OCI-LY1 (cell line): ENCODE measurements at regions not wholly inside any gene's neighbourhood (a gene's known extent, or its start where the extent isn't known, plus 50 kb on each side); places are given as distances from the start of the nearest gene placed in this dataset.

ENCODE experiments used
- H2AFZ ChIP-seq: fragments of 200-600 bp; sonication (generic), shearing (Covaris generic); 2 replicates; pipeline ENCODE4 v1.6.0; 2014; ENCODE audit warnings: antibody characterized with exemption, mild to moderate bottlenecking, low read length
- H3F3A ChIP-seq: fragments of 200-600 bp; sonication (generic), shearing (Covaris generic); 2 replicates; pipeline ENCODE4 v1.6.0; 2014; ENCODE audit warnings: mild to moderate bottlenecking, antibody characterized with exemption, low read length, moderate library complexity; ENCODE audit not compliant: insufficient read depth
- H3K27ac ChIP-seq: fragments of 200-600 bp; sonication (generic); 2 replicates; pipeline ENCODE4 v1.5.1; 2014; ENCODE audit warnings: low read length, mixed run types, mild to moderate bottlenecking, low read depth; ENCODE audit not compliant: poor library complexity, severe bottlenecking
- H3K27me3 ChIP-seq: fragments of 200-600 bp; sonication (generic); 2 replicates; pipeline ENCODE4 v1.6.0; 2014; ENCODE audit warnings: antibody characterized with exemption, mild to moderate bottlenecking, low read length, moderate library complexity; ENCODE audit not compliant: insufficient read depth
- H3K36me3 ChIP-seq: fragments of 200-600 bp; sonication (generic); 2 replicates; pipeline ENCODE4 v1.6.1; 2014; ENCODE audit warnings: mild to moderate bottlenecking, antibody characterized with exemption, low read length, moderate library complexity, mixed read lengths; ENCODE audit not compliant: insufficient read depth
- H3K4me1 ChIP-seq: fragments of 200-600 bp; sonication (generic); 2 replicates; pipeline ENCODE4 v1.5.1; 2014; ENCODE audit warnings: mild to moderate bottlenecking, low read length, moderate library complexity; ENCODE audit not compliant: insufficient read depth, severe bottlenecking
- H3K4me2 ChIP-seq: fragments of 200-600 bp; sonication (generic), shearing (Covaris generic); 2 replicates; pipeline ENCODE4 v1.6.1; 2014; ENCODE audit warnings: low read length
- H3K4me3 ChIP-seq: fragments of 200-600 bp; sonication (generic); 2 replicates; pipeline ENCODE4 v1.5.1; 2014; ENCODE audit warnings: low read length, low read depth, mild to moderate bottlenecking, mixed read lengths; ENCODE audit not compliant: poor library complexity, severe bottlenecking
- H3K79me2 ChIP-seq: fragments of 200-600 bp; shearing (Covaris generic); 2 replicates; pipeline ENCODE4 v1.6.1; 2016; ENCODE audit warnings: mixed run types, low read length, mixed read lengths; ENCODE audit not compliant: insufficient read depth
- H3K9ac ChIP-seq: fragments of 200-600 bp; sonication (generic), shearing (Covaris generic); 2 replicates; pipeline ENCODE4 v1.6.1; 2014; ENCODE audit warnings: mild to moderate bottlenecking, low read length, mixed read lengths
- H3K9me2 ChIP-seq: fragments of 200-600 bp; sonication (generic), shearing (Covaris generic); 2 replicates; pipeline ENCODE4 v1.6.1; 2014; ENCODE audit warnings: low read depth, mild to moderate bottlenecking, low read length, mixed read lengths
- H3K9me3 ChIP-seq: fragments of 200-600 bp; shearing (Covaris generic); 2 replicates; pipeline ENCODE4 v1.6.1; 2014; ENCODE audit warnings: low read length, mixed read lengths
- H4K20me1 ChIP-seq: fragments of 200-600 bp; sonication (generic), shearing (Covaris generic); 2 replicates; pipeline ENCODE4 v1.6.0; 2016; ENCODE audit warnings: mild to moderate bottlenecking, low read length; ENCODE audit not compliant: insufficient read depth
- EZH2 ChIP-seq: fragments of 200-600 bp; sonication (generic), shearing (Covaris generic); IDR thresholded peaks from 2 replicates; pipeline ENCODE4 v1.8.0; 2017; ENCODE audit warnings: borderline replicate concordance, mixed run types, mild to moderate bottlenecking, antibody characterized with exemption, low read length, moderate library complexity, mixed read lengths
- TF ChIP-seq, protein P1 (sequence below): fragments of 200-600 bp; sonication (generic), shearing (Covaris generic); IDR thresholded peaks from 2 replicates; pipeline ENCODE4 v1.5.1; 2017; ENCODE audit warnings: mild to moderate bottlenecking, antibody characterized with exemption, low read length, moderate library complexity, mixed read lengths

DNA sequence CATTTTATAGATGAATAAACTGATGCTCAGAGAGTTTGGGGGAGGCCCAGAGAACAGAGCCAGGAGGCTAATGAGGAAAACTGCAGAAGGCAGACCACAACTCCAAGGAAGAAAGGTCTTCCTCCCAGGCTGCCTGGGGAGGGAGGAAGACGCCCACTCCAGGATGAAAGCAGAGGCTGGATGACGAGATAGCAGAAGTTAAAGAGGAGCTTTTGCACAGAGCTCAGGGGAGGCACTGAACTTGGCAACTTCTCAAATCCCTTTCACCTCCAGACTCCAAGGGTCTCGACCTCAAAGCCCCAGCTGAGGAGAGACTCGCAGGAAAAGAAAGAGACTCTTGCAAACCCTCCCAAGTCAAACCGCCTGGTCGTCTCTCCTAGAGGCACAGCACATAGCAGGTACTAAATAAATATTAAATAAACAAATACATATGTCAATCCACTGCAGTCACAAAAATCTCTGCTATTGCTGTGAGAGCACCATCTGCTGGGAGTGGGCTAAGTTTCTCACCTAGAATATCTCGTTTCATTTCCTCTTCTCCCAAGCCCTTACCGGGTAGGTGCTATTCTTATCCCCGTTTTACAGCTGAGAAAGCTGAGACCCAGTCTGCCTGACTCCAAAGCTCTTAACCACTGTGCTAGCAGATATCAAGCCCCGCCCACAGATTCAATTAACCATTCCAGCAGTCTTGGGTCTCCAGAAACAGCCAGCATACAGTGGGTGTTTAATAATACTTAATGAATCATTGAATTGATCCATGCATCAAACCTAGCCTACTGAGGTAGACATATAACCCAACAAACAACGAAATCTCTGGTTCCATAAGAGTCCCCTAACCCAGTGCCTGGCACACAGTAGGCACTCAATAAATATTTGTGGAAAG lies 97.8 kb upstream of the HAND1 start:
- no peak overlapping the region for H3K9ac ChIP-seq
- TF ChIP-seq EZH2: no peak
- TF ChIP-seq, protein P1, sequence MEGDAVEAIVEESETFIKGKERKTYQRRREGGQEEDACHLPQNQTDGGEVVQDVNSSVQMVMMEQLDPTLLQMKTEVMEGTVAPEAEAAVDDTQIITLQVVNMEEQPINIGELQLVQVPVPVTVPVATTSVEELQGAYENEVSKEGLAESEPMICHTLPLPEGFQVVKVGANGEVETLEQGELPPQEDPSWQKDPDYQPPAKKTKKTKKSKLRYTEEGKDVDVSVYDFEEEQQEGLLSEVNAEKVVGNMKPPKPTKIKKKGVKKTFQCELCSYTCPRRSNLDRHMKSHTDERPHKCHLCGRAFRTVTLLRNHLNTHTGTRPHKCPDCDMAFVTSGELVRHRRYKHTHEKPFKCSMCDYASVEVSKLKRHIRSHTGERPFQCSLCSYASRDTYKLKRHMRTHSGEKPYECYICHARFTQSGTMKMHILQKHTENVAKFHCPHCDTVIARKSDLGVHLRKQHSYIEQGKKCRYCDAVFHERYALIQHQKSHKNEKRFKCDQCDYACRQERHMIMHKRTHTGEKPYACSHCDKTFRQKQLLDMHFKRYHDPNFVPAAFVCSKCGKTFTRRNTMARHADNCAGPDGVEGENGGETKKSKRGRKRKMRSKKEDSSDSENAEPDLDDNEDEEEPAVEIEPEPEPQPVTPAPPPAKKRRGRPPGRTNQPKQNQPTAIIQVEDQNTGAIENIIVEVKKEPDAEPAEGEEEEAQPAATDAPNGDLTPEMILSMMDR: peak; percentile 30
- no peaks in the 10 kb centered on the region for H3K27me3 ChIP-seq
- H2AFZ ChIP-seq: no peak overlapping the region
- H3K79me2 ChIP-seq: no peaks in the 10 kb centered on the region
- no peak overlapping the region for H3K4me3 ChIP-seq
- no peak overlapping the region for H3K27ac ChIP-seq
- no peaks in the 10 kb centered on the region for H3K36me3 ChIP-seq
- H3K9me2 ChIP-seq: no peaks in the 10 kb centered on the region
- H3K4me1 ChIP-seq: no peaks in the 10 kb centered on the region
- no peaks in the 10 kb centered on the region for H4K20me1 ChIP-seq
- H3K4me2 ChIP-seq: no peak overlapping the region
- no peaks in the 10 kb centered on the region for H3F3A ChIP-seq
- H3K9me3 ChIP-seq: no peaks in the 10 kb centered on the region

DNA sequence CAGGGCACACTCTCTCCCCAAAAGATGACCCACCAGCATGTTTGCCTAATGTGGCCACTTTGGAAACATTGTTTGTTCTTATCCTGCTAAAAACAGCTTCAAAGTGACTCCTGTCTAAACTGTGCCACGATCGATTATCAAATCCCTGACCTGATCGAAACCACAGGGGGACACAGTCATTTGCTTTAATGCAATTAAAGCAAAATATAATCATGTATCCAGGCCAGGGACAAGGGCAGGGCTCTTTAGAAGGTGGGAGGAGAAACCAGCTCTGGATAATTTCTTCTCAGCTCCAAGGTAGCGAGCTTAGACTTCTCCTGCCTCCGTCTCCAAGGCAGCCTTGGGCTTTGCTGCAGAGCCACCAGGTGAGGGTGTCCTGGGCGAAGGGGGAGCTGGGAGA lies 95.0 kb upstream of the HAND1 start:
- no peak overlapping the region for H3K4me2 ChIP-seq
- H3K9me3 ChIP-seq: no peaks in the 10 kb centered on the region
- TF ChIP-seq, protein P1: no peak
- no peak for TF ChIP-seq EZH2
- no peak overlapping the region for H2AFZ ChIP-seq
- no peak overlapping the region for H3K4me3 ChIP-seq
- H3K4me1 ChIP-seq: no peaks in the 10 kb centered on the region
- no peaks in the 10 kb centered on the region for H4K20me1 ChIP-seq
- H3K27me3 ChIP-seq: no peaks in the 10 kb centered on the region
- H3K79me2 ChIP-seq: no peaks in the 10 kb centered on the region
- no peak overlapping the region for H3K9ac ChIP-seq
- H3F3A ChIP-seq: no peaks in the 10 kb centered on the region
- H3K36me3 ChIP-seq: no peaks in the 10 kb centered on the region
- H3K27ac ChIP-seq: no peak overlapping the region
- no peaks in the 10 kb centered on the region for H3K9me2 ChIP-seq

DNA sequence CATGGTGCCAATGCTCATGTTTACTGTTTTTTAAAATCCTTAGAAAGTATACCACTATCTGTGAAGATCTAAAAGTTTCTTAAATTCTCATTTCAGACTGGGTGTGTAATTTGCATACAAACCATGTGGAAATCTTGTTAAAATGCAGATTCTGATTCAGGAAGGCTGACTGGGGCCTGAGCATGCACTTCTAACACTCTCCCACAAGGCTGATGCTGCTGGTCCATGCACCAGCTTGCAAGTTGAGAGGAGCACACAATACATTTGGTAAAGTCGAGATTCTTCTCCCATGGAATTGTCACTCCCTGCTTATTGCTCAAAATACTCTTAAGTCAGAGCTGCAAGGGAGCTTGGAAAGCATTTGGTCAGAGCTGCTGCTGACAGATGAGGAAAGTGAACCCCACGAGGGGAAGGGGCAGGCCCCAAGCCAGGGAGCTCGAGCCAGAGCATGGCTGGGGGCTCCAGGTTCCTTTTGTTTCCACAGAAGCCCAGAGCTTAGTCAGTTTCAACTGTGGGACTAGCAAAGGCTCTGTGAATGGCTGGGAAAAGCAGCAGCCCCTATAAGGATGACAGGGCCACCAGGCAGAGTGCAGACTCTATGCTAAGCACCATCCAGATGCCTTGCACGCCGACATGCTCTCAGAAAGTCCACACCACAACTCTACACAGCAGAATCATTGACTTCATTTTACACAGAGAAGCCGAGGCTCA lies 93.5 kb upstream of the HAND1 start:
- Histone ChIP-seq H3K27ac (no peak overlapping the region), H3K36me3 (no peaks in the 10 kb centered on the region), H3K9me2 (no peaks in the 10 kb centered on the region), H4K20me1 (no peaks in the 10 kb centered on the region), H3F3A (no peaks in the 10 kb centered on the region), H3K79me2 (no peaks in the 10 kb centered on the region), H3K4me3 (no peak overlapping the region), H2AFZ (no peak overlapping the region), H3K4me2 (no peak overlapping the region), H3K4me1 (no peaks in the 10 kb centered on the region), H3K27me3 (no peaks in the 10 kb centered on the region), H3K9ac (no peak overlapping the region), H3K9me3 (no peaks in the 10 kb centered on the region)
- TF ChIP-seq, protein P1: no peak
- TF ChIP-seq EZH2: no peak
